Endodermal cell (in vitro differentiated cells): ENCODE measurements at regions not wholly inside any gene's neighbourhood (a gene's known extent, or its start where the extent isn't known, plus 50 kb on each side); places are given as distances from the start of the nearest gene placed in this dataset.

ENCODE experiments used
- DNase-seq: peaks from one replicate; pipeline ENCODE4 v3.0.0-alpha.2; 2017
- H3K27ac ChIP-seq: 2 replicates; pipeline ENCODE4 v1.5.1; 2013; ENCODE audit warnings: mild to moderate bottlenecking, low read depth, low read length, moderate library complexity
- H3K27me3 ChIP-seq: 2 replicates; pipeline ENCODE4 v1.6.1; 2013; ENCODE audit warnings: mild to moderate bottlenecking, low read length, moderate library complexity; ENCODE audit not compliant: insufficient read depth, control insufficient read depth, poor library complexity, severe bottlenecking
- H3K36me3 ChIP-seq: 2 replicates; pipeline ENCODE4 v1.7.0; 2013; ENCODE audit warnings: mild to moderate bottlenecking, low read length, moderate library complexity; ENCODE audit not compliant: control insufficient read depth, insufficient read depth
- H3K4me1 ChIP-seq: one replicate; pipeline ENCODE4 v1.7.0; 2013; ENCODE audit warnings: low read length; ENCODE audit not compliant: control insufficient read depth, insufficient read depth
- H3K4me3 ChIP-seq: 2 replicates; pipeline ENCODE4 v1.5.1; 2013; ENCODE audit warnings: mild to moderate bottlenecking, low read length, moderate library complexity
- H3K9ac ChIP-seq: 2 replicates; pipeline ENCODE4 v1.6.1; 2013; ENCODE audit warnings: mild to moderate bottlenecking, low read length, moderate library complexity; ENCODE audit not compliant: poor library complexity, severe bottlenecking; ENCODE audit errors: extremely low read depth
- H3K9me3 ChIP-seq: 2 replicates; pipeline ENCODE4 v1.6.1; 2013; ENCODE audit warnings: mild to moderate bottlenecking, low read length, moderate library complexity; ENCODE audit not compliant: control insufficient read depth
- H3K27ac Mint-ChIP-seq: 2 replicates; pipeline ENCODE4 v1.8.0; 2020; ENCODE audit warnings: mixed read lengths
- H3K27me3 Mint-ChIP-seq: 2 replicates; pipeline ENCODE4 v1.8.0; 2021; ENCODE audit warnings: mild to moderate bottlenecking, mixed read lengths; ENCODE audit not compliant: insufficient read depth
- H3K36me3 Mint-ChIP-seq: 2 replicates; pipeline ENCODE4 v1.8.0; 2020; ENCODE audit warnings: low read depth, mixed read lengths
- H3K4me1 Mint-ChIP-seq: 2 replicates; pipeline ENCODE4 v1.8.0; 2020; ENCODE audit warnings: mixed read lengths
- H3K4me3 Mint-ChIP-seq: 2 replicates; pipeline ENCODE4 v1.8.0; 2020; ENCODE audit warnings: mild to moderate bottlenecking, moderate library complexity, mixed read lengths
- H3K9me3 Mint-ChIP-seq: 2 replicates; pipeline ENCODE4 v1.8.0; 2020; ENCODE audit warnings: mild to moderate bottlenecking, mixed read lengths
- WGBS, 2 experiments: methylation state at CpG; one replicate each; pipeline versions ENCODE4 v1.1.5 to v1.1.7; 2013; ENCODE audit warnings: missing lambda C conversion rate in 2 of 2, mixed read lengths in 1 of 2; ENCODE audit not compliant: insufficient coverage in 1 of 2, insufficient read length in 1 of 2; 5-methylcytosine and 5-hydroxymethylcytosine counted together
- TF ChIP-seq, protein P1 (sequence below): fragments of 200-600 bp; sonication (generic); conservative IDR thresholded peaks from 2 replicates; pipeline ENCODE4 v1.5.0; 2021; ENCODE audit warnings: antibody characterized with exemption, mild to moderate bottlenecking

DNA sequence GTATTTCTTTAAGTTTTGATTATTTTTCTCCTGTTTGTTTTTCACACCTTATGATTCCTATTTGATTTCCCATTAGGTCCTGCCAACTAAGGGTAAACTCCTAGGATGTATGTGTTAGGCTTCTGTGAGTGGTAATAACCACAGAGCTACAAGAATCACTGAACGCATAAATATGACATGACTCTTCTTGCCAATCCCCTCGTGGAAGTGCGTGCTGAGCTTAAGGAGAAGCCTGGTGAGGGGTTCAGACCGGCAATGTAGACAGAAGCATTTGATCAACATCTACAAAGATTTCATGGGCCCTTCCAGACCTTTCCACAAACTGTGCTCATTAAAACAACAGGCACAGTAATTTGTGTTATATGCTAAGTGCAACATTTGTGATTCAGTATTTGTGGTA lies 273.8 kb upstream of the SNX7 start:
- TF ChIP-seq, protein P1, sequence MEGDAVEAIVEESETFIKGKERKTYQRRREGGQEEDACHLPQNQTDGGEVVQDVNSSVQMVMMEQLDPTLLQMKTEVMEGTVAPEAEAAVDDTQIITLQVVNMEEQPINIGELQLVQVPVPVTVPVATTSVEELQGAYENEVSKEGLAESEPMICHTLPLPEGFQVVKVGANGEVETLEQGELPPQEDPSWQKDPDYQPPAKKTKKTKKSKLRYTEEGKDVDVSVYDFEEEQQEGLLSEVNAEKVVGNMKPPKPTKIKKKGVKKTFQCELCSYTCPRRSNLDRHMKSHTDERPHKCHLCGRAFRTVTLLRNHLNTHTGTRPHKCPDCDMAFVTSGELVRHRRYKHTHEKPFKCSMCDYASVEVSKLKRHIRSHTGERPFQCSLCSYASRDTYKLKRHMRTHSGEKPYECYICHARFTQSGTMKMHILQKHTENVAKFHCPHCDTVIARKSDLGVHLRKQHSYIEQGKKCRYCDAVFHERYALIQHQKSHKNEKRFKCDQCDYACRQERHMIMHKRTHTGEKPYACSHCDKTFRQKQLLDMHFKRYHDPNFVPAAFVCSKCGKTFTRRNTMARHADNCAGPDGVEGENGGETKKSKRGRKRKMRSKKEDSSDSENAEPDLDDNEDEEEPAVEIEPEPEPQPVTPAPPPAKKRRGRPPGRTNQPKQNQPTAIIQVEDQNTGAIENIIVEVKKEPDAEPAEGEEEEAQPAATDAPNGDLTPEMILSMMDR, result no peak
- no peaks in the 10 kb centered on the region for H3K27me3 ChIP-seq
- no peaks in the 10 kb centered on the region for H3K9me3 Mint-ChIP-seq
- H3K36me3 Mint-ChIP-seq, result no peaks in the 10 kb centered on the region
- H3K4me3 Mint-ChIP-seq, result no peak overlapping the region
- H3K9me3 ChIP-seq, result no peaks in the 10 kb centered on the region
- H3K27me3 Mint-ChIP-seq, result no peaks in the 10 kb centered on the region
- no peak overlapping the region for H3K27ac ChIP-seq
- no peak overlapping the region for H3K4me3 ChIP-seq
- H3K9ac ChIP-seq, result no peak overlapping the region
- H3K36me3 ChIP-seq, result no peaks in the 10 kb centered on the region
- WGBS, 2 experiments, result 90 to 94% methylated on average over 3 to 4 of the region's 4 CpGs
- no peak for DNase-seq
- H3K27ac Mint-ChIP-seq, result no peak overlapping the region
- peaks cover 12% of the 10 kb centered on the region for H3K4me1 Mint-ChIP-seq
- no peaks in the 10 kb centered on the region for H3K4me1 ChIP-seq

- Histone ChIP-seq H3K9ac (no peak overlapping the region), H3K27ac (no peak overlapping the region), H3K9me3 (no peaks in the 10 kb centered on the region), H3K36me3 (no peaks in the 10 kb centered on the region), H3K4me3 (no peak overlapping the region), H3K27me3 (no peaks in the 10 kb centered on the region), H3K4me1 (no peaks in the 10 kb centered on the region)
- Mint-ChIP-seq H3K27ac (no peak overlapping the region), H3K4me3 (no peak overlapping the region), H3K36me3 (no peaks in the 10 kb centered on the region), H3K27me3 (peaks cover 2% of the 10 kb centered on the region), H3K9me3 (no peaks in the 10 kb centered on the region), H3K4me1 (peaks cover 7% of the 10 kb centered on the region)
- TF ChIP-seq, protein P1, result no peak
- WGBS, 2 experiments, result 93 to 95% methylated on average over 3 to 4 of the region's 4 CpGs
- peak; percentile 43 for DNase-seq
Observed at GRCh38 chr1:98386675-98387440, 274.7 kb upstream of the SNX7 start.

GRCh38 chr1:98385652-98386051 lies 275.9 kb upstream of the SNX7 start:
- Histone ChIP-seq H3K9me3 (no peaks in the 10 kb centered on the region), H3K27me3 (no peaks in the 10 kb centered on the region), H3K27ac (no peak overlapping the region), H3K4me1 (no peaks in the 10 kb centered on the region), H3K36me3 (no peaks in the 10 kb centered on the region), H3K4me3 (no peak overlapping the region), H3K9ac (no peak overlapping the region)
- Mint-ChIP-seq H3K9me3 (no peaks in the 10 kb centered on the region), H3K4me1 (peaks cover 6% of the 10 kb centered on the region), H3K4me3 (no peak overlapping the region), H3K36me3 (no peaks in the 10 kb centered on the region), H3K27me3 (peaks cover 2% of the 10 kb centered on the region), H3K27ac (no peak overlapping the region)
- DNase-seq, result no peak
- 93% methylated on average over 1 of the region's 1 CpG; no CpG with 5 or more reads in 1 of the 2 experiments for WGBS, 2 experiments
- TF ChIP-seq, protein P1, result no peak
